ENCODE measurements at regions not wholly inside any gene's neighbourhood (a gene's known extent, or its start where the extent isn't known, plus 50 kb on each side); places are given as distances from the start of the nearest gene placed in this dataset.

DNA sequence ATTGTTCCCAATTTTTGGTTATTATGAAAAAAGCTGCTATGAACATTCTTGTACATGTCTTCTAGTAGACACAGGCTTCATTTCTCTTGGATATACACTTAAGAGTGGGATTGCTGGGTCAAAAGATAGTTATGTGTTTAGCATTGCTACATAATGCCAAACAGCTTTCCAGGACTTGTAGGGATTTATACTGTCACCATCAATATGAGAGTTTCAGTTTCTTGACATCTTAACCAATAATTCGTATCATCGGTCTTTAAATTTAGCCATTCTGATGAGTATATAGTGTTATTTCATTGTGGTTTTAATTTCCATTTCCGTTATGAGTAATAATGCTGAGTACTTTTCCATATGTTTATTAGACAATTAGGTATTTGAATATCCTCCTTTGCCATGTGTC, 190.3 kb upstream of the PFN2 start:
- TF ChIP-seq POLR2AphosphoS5 (IDR thresholded peaks at IDR 0.05): no peak
- no peak for TF ChIP-seq CTCF (IDR thresholded peaks at IDR 0.05)
- no peak for TF ChIP-seq POLR2A (IDR thresholded peaks at IDR 0.05)
- TF ChIP-seq EP300 (IDR thresholded peaks at IDR 0.05): no peak
- Histone ChIP-seq H3K36me3 (no peaks in the 10 kb centered on the region), H3K4me1 (no peaks in the 10 kb centered on the region), H3K9me3 (no peaks in the 10 kb centered on the region), H3K27ac (no peak overlapping the region), H3K27me3 (no peaks in the 10 kb centered on the region), H3K4me3 (no peak overlapping the region)
- 90% methylated on average over 3 of the region's 3 CpGs for WGBS
- DNase-seq (ENCODE audit: low spot score in 2 of 2): no peak

DNA sequence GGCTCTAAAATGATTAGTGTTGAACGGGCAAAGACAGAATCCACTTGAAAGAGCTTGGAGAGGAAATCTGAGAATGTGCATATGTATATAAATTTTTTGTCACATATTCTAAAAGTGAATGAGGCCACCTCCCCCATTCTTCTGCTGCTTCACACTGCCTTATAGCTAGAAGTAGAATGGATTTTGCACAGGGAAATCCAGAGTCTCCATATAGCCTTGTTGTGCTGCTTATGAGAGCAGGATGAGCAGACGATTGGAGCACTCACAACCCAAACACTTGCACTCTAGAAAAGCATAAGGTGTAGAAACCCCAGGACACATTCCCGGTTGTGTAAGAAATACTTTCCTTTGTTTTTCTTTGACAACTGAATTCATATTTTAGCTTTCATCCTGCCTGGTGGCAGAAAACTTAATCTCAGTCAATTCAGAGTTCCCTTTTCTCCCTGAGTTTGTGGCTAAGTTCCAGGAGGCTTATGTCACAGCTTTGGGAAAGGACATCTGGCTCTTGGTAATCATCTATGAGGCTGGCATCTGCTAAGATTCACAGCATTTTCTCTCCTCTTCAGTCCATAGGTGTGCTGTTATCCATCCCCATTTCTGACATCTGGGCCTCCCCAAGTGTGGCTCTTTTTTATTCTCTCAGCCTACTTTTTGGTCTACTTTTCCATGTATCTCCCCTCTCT, 188.4 kb upstream of the PFN2 start:
- Histone ChIP-seq H3K36me3 (no peaks in the 10 kb centered on the region), H3K4me1 (no peaks in the 10 kb centered on the region), H3K9me3 (no peaks in the 10 kb centered on the region), H3K27me3 (no peaks in the 10 kb centered on the region), H3K4me3 (no peak overlapping the region), H3K27ac (no peak overlapping the region)
- no peak for DNase-seq (ENCODE audit: low spot score in 2 of 2)
- 65% methylated on average over 3 of the region's 3 CpGs for WGBS
- no peak for TF ChIP-seq POLR2AphosphoS5 (IDR thresholded peaks at IDR 0.05)
- no peak for TF ChIP-seq EP300 (IDR thresholded peaks at IDR 0.05)
- no peak for TF ChIP-seq CTCF (IDR thresholded peaks at IDR 0.05)
- no peak for TF ChIP-seq POLR2A (IDR thresholded peaks at IDR 0.05)

GRCh38 chr3:150152567-150152966, 181.9 kb upstream of the PFN2 start:
- Histone ChIP-seq H3K4me3 (no peak overlapping the region), H3K36me3 (no peaks in the 10 kb centered on the region), H3K4me1 (no peaks in the 10 kb centered on the region), H3K9me3 (no peaks in the 10 kb centered on the region), H3K27ac (no peak overlapping the region), H3K27me3 (peaks cover 3% of the 10 kb centered on the region)
- DNase-seq (ENCODE audit: low spot score in 2 of 2): no peak
- WGBS: 86% methylated on average over 2 of the region's 2 CpGs
- TF ChIP-seq POLR2AphosphoS5 (IDR thresholded peaks at IDR 0.05) (no peak), CTCF (IDR thresholded peaks at IDR 0.05) (no peak), POLR2A (IDR thresholded peaks at IDR 0.05) (no peak), EP300 (IDR thresholded peaks at IDR 0.05) (no peak)

GRCh38 chr3:150150633-150151032, 179.9 kb upstream of the PFN2 start:
- DNase-seq (ENCODE audit: low spot score in 2 of 2): no peak
- Histone ChIP-seq H3K27ac (no peak overlapping the region), H3K4me1 (no peaks in the 10 kb centered on the region), H3K36me3 (no peaks in the 10 kb centered on the region), H3K4me3 (no peak overlapping the region), H3K9me3 (no peaks in the 10 kb centered on the region), H3K27me3 (peaks cover 3% of the 10 kb centered on the region)
- TF ChIP-seq EP300 (IDR thresholded peaks at IDR 0.05): no peak
- 63% methylated on average over 5 of the region's 5 CpGs for WGBS

DNA sequence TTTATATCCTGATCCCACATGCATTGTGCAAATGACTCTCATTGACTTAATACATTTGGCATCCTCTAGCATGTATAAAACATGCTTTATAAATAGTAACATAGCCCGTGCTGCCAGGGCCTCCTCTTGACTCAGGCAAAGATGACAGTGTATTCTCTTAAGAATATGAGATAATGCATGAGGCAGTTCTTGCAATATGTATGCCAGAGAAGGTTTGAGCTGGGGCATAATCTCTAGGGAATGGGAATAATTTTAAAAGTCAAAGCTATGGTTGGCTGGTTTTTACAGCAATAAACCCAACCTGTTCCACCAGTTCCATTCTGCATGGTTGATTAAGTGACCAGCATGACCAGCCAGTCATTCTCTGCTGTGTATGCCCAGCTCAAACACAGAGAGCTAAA, 179.0 kb upstream of the PFN2 start:
- no peak for DNase-seq (ENCODE audit: low spot score in 2 of 2)
- H3K9me3 ChIP-seq: no peaks in the 10 kb centered on the region
- 17% methylated on average over 1 of the region's 1 CpG for WGBS
- H3K4me3 ChIP-seq: no peak overlapping the region
- no peaks in the 10 kb centered on the region for H3K4me1 ChIP-seq
- no peak for TF ChIP-seq EP300 (IDR thresholded peaks at IDR 0.05)
- TF ChIP-seq POLR2AphosphoS5 (IDR thresholded peaks at IDR 0.05): no peak
- no peak for TF ChIP-seq POLR2A (IDR thresholded peaks at IDR 0.05)
- TF ChIP-seq CTCF (IDR thresholded peaks at IDR 0.05): no peak
- peaks cover 3% of the 10 kb centered on the region for H3K27me3 ChIP-seq
- no peak overlapping the region for H3K27ac ChIP-seq
- H3K36me3 ChIP-seq: no peaks in the 10 kb centered on the region

DNA sequence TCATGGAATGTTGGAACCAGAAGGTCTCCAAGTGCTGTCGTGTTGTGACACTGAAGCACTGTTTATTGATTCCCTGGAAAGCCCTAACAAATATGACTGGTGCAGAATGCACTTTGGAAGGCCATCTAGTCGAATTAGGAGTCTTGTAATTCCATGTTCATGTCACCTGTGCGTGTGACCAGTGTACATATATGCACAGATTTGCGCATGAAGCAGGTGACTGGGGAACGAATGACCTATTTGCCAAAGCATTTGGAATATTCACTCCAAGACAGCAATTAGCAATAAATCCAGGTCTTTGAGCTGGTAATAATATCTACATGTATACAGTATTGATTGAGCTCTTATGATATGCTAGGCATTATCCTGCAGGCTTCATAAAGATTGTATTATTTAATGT, 177.5 kb upstream of the PFN2 start:
- 79% methylated on average over 5 of the region's 5 CpGs for WGBS
- Histone ChIP-seq H3K27ac (no peak overlapping the region), H3K4me3 (no peak overlapping the region), H3K4me1 (no peaks in the 10 kb centered on the region), H3K27me3 (peaks cover 3% of the 10 kb centered on the region), H3K36me3 (no peaks in the 10 kb centered on the region), H3K9me3 (no peaks in the 10 kb centered on the region)
- no peak for DNase-seq (ENCODE audit: low spot score in 2 of 2)
- no peak for TF ChIP-seq EP300 (IDR thresholded peaks at IDR 0.05)
- no peak for TF ChIP-seq POLR2A (IDR thresholded peaks at IDR 0.05)
- TF ChIP-seq POLR2AphosphoS5 (IDR thresholded peaks at IDR 0.05): no peak
- TF ChIP-seq CTCF (IDR thresholded peaks at IDR 0.05): no peak
